ENCODE measurements at regions not wholly inside any gene's neighbourhood (a gene's known extent, or its start where the extent isn't known, plus 50 kb on each side); places are given as distances from the start of the nearest gene placed in this dataset.

DNA sequence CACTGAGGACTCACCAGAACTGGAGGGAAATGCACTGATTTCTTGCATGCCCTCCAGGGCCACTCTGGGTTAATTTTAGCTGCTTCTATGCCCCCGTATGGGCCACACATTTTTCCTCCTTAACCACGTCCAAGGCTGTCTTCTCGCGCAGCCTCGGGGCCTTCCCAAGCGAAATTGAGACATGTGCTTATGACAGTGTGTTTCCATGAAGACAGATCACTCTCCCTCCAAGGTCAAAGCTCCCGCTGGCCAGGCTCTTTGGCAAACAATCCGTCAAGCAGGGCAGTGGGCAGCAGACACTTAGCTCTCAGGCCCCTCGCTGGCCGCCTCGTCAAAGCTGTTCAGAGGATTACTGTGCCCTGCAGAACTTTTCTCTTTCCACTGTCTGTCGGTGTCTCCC lies 243.0 kb upstream of the N4BP1 start:
- TF ChIP-seq, protein P1, sequence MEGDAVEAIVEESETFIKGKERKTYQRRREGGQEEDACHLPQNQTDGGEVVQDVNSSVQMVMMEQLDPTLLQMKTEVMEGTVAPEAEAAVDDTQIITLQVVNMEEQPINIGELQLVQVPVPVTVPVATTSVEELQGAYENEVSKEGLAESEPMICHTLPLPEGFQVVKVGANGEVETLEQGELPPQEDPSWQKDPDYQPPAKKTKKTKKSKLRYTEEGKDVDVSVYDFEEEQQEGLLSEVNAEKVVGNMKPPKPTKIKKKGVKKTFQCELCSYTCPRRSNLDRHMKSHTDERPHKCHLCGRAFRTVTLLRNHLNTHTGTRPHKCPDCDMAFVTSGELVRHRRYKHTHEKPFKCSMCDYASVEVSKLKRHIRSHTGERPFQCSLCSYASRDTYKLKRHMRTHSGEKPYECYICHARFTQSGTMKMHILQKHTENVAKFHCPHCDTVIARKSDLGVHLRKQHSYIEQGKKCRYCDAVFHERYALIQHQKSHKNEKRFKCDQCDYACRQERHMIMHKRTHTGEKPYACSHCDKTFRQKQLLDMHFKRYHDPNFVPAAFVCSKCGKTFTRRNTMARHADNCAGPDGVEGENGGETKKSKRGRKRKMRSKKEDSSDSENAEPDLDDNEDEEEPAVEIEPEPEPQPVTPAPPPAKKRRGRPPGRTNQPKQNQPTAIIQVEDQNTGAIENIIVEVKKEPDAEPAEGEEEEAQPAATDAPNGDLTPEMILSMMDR (IDR thresholded peaks at IDR 0.05) = no peak
- no peak for TF ChIP-seq POLR2AphosphoS5 (IDR thresholded peaks at IDR 0.05; ENCODE audit: low read depth, low read length)
- TF ChIP-seq TCF7L2 (IDR thresholded peaks at IDR 0.05; ENCODE audit: low read depth, low read length) = no peak

Measured in Panc1 (cell line).